ENCODE measurements at regions not wholly inside any gene's neighbourhood (a gene's known extent, or its start where the extent isn't known, plus 50 kb on each side); places are given as distances from the start of the nearest gene placed in this dataset.

GRCh38 chr11:113553915-113554314, 78.7 kb upstream of the DRD2 start:
- no peak for DNase-seq (ENCODE audit: low read depth)

- no peak for DNase-seq (ENCODE audit: low read depth)
Measured at GRCh38 chr11:113553235-113553634, 78.0 kb upstream of the DRD2 start.

GRCh38 chr11:113552271-113552670, 77.1 kb upstream of the DRD2 start:
- no peak for DNase-seq (ENCODE audit: low read depth)

- DNase-seq (ENCODE audit: low read depth), result no peak
Measured at GRCh38 chr11:113551645-113552044, 76.4 kb upstream of the DRD2 start.

- DNase-seq (ENCODE audit: low read depth), result no peak
Measured at GRCh38 chr11:113549611-113550578, 74.7 kb upstream of the DRD2 start.

GRCh38 chr11:113549061-113549460, 73.9 kb upstream of the DRD2 start:
- DNase-seq (ENCODE audit: low read depth), result no peak

- no peak for DNase-seq (ENCODE audit: low read depth)
Measured at GRCh38 chr11:113547739-113548138, 72.5 kb upstream of the DRD2 start.

GRCh38 chr11:113546757-113547507, 71.7 kb upstream of the DRD2 start:
- DNase-seq (ENCODE audit: low read depth), result no peak

- DNase-seq (ENCODE audit: low read depth), result no peak
Measured at GRCh38 chr11:113542420-113542819, 67.2 kb upstream of the DRD2 start.

- DNase-seq (ENCODE audit: low read depth), result no peak
Measured at GRCh38 chr11:113540416-113541330, 65.5 kb upstream of the DRD2 start.

GRCh38 chr11:113538451-113539412, 63.5 kb upstream of the DRD2 start:
- DNase-seq (ENCODE audit: low read depth), result no peak

GRCh38 chr11:113534625-113535024, 59.4 kb upstream of the DRD2 start:
- DNase-seq (ENCODE audit: low read depth), result no peak

- no peak for DNase-seq (ENCODE audit: low read depth)
Measured at GRCh38 chr11:113533425-113533698, 58.2 kb upstream of the DRD2 start.

GRCh38 chr11:113532697-113533424, 57.7 kb upstream of the DRD2 start:
- DNase-seq (ENCODE audit: low read depth), result peak; percentile 26

- DNase-seq (ENCODE audit: low read depth), result no peak
Measured at GRCh38 chr11:113531575-113532451, 56.6 kb upstream of the DRD2 start.

- DNase-seq (ENCODE audit: low read depth), result no peak
Measured at GRCh38 chr11:113531083-113531482, 55.9 kb upstream of the DRD2 start.

- no peak for DNase-seq (ENCODE audit: low read depth)
Measured at GRCh38 chr11:113529606-113530005, 54.4 kb upstream of the DRD2 start.

GRCh38 chr11:113528982-113529381, 53.8 kb upstream of the DRD2 start:
- DNase-seq (ENCODE audit: low read depth), result no peak

GRCh38 chr11:113526521-113526920, 51.3 kb upstream of the DRD2 start:
- no peak for DNase-seq (ENCODE audit: low read depth)
